Left ventricle myocardium superior (tissue), 1 donor: ENCODE measurements at regions not wholly inside any gene's neighbourhood (a gene's known extent, or its start where the extent isn't known, plus 50 kb on each side); places are given as distances from the start of the nearest gene placed in this dataset.

Source experiments
- ATAC-seq: fragments of 200-7000 bp; cut with Tn5 transposase; one replicate; pipeline ENCODE4 v1.9.1; 2020; ENCODE audit warnings: mild to moderate bottlenecking, moderate library complexity
- DNase-seq: peaks from one replicate; pipeline ENCODE4 v3.0.0-alpha.2; 2020
- intact Hi-C: fragments of 100-400 bp; cut with micrococcal nuclease; formaldehyde crosslinking; loops from one replicate; pipeline ENCODE4 v1.11.0; 2022
- donor health status: DM: no; HTN: yes; CAD: no; lungs with severe emphysema.

DNA sequence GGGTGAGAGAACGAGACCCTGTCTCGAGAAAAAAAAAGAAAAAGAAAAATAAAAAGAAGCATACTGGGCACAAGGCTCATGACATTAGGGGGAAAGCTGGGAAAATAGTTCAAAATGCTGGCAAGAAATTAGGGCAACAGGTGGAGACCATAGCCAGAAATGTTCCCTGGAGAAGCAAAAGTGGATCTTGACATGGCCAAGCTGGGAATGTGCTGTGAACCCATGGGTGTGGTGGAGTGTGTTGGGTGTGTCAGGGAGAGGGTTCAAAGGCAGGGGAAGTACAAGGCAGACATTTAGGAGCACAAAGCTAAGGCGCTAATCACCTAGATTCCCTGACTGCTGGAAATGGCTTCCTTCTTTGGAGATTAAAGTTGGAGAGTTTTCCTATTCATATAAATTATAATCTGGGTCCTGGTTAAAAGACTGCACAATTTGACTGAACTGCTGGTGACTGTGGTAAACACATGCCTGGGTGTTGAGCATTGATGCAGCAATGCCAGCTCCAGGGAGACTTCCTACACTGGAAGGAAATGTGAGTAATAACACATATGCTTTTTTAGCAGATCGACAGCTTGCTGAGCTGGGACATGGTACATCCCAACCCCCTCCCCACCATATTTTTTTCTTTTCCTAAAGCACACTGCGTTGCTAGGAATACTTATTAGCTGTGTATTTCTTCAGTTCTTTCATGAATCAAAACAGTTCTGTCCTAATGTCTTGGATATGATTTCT is 70.1 kb upstream of the ARHGAP21 start:
- intact Hi-C loops, result no loop called here
- DNase-seq (no peak), ATAC-seq (no peak)

GRCh38 chr10:24792638-24793037 is 69.0 kb upstream of the ARHGAP21 start:
- ATAC-seq (no peak), DNase-seq (no peak)
- intact Hi-C loops, result no loop called here

- ATAC-seq, result no peak
- intact Hi-C loops, result no loop called here
- DNase-seq, result no peak
Measured at GRCh38 chr10:24791084-24791726, 67.5 kb upstream of the ARHGAP21 start.

DNA sequence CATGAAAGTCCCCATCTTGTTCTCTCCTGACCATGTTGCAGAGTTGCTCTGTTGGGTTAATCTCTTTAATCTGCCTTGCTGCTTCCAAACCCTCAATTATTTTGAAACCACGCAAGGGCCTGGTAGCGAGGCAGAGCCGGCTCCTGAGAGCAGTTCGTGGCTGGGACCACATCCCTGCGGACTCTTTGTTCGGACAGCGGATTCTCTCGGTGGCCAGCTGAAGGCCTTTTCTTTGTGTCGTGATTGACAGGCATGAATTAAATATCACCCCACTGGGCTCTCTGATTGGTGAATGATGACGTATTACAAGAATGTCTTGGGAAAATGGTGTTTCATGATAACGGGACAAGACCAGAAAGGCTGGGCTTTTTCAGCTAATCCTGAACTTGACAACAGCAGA is 66.9 kb upstream of the ARHGAP21 start:
- DNase-seq (peak; percentile 32), ATAC-seq (peak; percentile 15)
- intact Hi-C loops, result no loop called here

- ATAC-seq, result no peak
- intact Hi-C loops, result no loop called here
- DNase-seq, result no peak
Measured at GRCh38 chr10:24790073-24790472, 66.4 kb upstream of the ARHGAP21 start.

- ATAC-seq (no peak), DNase-seq (no peak)
- intact Hi-C loops, result no loop called here
Measured at GRCh38 chr10:24784923-24785322, 61.2 kb upstream of the ARHGAP21 start.

- ATAC-seq (no peak), DNase-seq (no peak)
- intact Hi-C loops, result no loop called here
Measured at GRCh38 chr10:24784061-24784460, 60.4 kb upstream of the ARHGAP21 start.

- DNase-seq (no peak), ATAC-seq (no peak)
- intact Hi-C loops, result no loop called here
Measured at GRCh38 chr10:24783504-24783903, 59.8 kb upstream of the ARHGAP21 start.

DNA sequence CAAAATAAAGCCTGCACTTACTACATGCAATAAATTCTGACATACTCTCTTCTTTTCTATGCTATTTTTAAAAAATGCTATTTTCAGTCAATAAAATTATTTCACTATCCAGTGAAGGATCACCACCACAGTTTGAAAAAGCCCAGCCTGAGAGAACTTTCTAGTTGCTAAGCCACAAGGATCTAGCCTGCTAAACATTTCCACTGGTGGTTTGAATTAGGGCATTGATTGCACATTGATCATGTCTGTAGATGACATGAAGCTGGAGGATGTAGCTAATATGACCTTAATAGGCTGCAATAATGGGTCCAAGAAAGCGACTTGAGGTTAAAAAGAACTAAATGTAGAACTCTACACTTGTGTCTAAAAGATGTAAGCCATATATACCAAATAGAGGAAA is 56.0 kb upstream of the ARHGAP21 start:
- ATAC-seq, result no peak
- DNase-seq, result no peak
- intact Hi-C loops, result no loop called here

DNA sequence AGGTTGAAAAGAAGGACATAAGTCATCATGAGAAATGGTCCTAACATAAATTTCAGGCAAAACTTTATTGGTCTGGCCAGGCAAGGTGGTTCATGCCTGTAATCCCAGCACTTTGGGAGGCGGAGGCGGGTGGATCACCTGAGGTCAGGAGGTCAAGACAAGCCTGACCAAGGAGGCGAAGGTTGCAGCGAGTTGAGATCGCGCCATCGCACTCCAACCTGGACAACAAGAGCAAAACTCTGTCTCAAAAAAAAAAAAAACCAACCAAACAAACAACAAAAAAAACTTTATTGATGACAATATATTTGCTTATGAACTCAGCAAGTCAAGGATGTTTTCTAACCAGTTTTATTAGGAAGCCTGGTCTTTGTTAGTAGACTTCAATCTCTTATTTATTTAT is 54.6 kb upstream of the ARHGAP21 start:
- DNase-seq (no peak), ATAC-seq (no peak)
- intact Hi-C loops, result no loop called here

- no peak for DNase-seq
- ATAC-seq, result no peak
- intact Hi-C loops, result no loop called here
Measured at GRCh38 chr10:24777196-24777595, 53.5 kb upstream of the ARHGAP21 start.

DNA sequence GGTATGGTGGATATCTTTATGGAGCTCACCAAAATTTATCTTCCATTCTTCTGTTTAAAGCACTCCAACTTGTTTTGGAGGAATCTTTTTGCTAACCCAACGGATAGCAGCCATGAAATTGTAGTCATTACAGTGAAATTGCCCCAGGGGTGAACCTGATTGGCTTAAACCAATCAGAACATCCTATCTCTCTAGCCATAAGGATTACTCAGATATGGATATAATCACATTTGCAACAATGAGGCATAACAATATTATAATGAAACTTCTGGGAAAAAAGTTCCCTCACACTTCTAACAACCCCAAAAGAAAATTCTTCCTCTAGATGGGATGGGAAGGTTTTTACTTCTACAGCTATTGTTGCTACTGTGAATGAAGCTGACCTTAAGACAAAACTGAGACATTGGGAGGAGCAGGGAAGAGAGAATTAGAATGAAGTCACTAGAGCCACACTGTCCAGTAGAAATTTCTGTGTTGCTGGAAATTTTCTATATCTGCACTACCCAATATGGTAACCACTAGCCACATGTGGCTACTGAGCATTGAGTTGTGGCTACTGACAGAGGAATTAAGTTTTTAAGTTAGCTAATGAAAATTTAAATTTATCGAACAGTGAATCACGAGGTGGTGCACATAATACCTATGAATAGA is 50.4 kb upstream of the ARHGAP21 start:
- intact Hi-C loops, result no loop called here
- ATAC-seq, result no peak
- DNase-seq, result no peak
